HT-29 (cell line): ENCODE measurements at regions not wholly inside any gene's neighbourhood (a gene's known extent, or its start where the extent isn't known, plus 50 kb on each side); places are given as distances from the start of the nearest gene placed in this dataset. TPM values are rescaled to one million over a fixed set of nuclear protein-coding genes. Genes with fewer than 3 reads are reported as not detected.

Source experiments
- DNase-seq: peaks from one replicate; pipeline ENCODE4 v3.0.0-alpha.2; 2015; ENCODE audit warnings: low spot score
- small RNA-seq: library from RNA; depleted of rRNA; stranded (forward); fragments of <200 nt; gene quantifications from one replicate; pipeline ENCODE3, GENCODE V24; 2014

GRCh38 chr9:107542411-107543157 lies 53.0 kb upstream of the KLF4 start:
- no peak for DNase-seq

- DNase-seq, result no peak
These were observed 52.0 kb upstream of the KLF4 start for GRCh38 chr9:107541523-107541922.

GRCh38 chr9:107540164-107540561 lies 50.6 kb upstream of the KLF4 start:
- DNase-seq, result no peak

- no peak for DNase-seq
These were observed 50.0 kb upstream of the KLF4 start for GRCh38 chr9:107539427-107540163.

Small RNA genes in the stretch of these regions (small RNA-seq; reads per million reads assigned to genes)
- gene RN7SL659P, result not detected
- gene RNA5SP293, result not detected
- gene RNU6-1064P, result not detected
- not detected for gene RNU6-996P
